ENCODE measurements at regions not wholly inside any gene's neighbourhood (a gene's known extent, or its start where the extent isn't known, plus 50 kb on each side); places are given as distances from the start of the nearest gene placed in this dataset.

GRCh38 chr10:90451283-90451682, 406.6 kb downstream of the HTR7 start:
- no peak for TF ChIP-seq CTCF (IDR thresholded peaks at IDR 0.05)
- no peak for TF ChIP-seq EZH2 (IDR thresholded peaks at IDR 0.05; ENCODE audit: borderline replicate concordance, insufficient read depth, low read depth, low read length, poor library complexity, severe bottlenecking)

All from B cell (primary cell).